Small intestine (tissue), 7 donors: ENCODE measurements at regions not wholly inside any gene's neighbourhood (a gene's known extent, or its start where the extent isn't known, plus 50 kb on each side); places are given as distances from the start of the nearest gene placed in this dataset.
A peak's percentile ranks its signal among the peaks of the same experiment; 100 is the strongest.

Source experiments
- DNase-seq, 2 donors: peaks; one replicate each; pipeline versions ENCODE4 v3.0.0 to v3.0.0-alpha.2; 2013
- FAIRE-seq: peaks from 2 replicates; lab custom pipeline; 2012; peaks lifted over from hg19 to GRCh38; lab: Jason Lieb, UNC
- H3K27ac ChIP-seq, 3 donors: one replicate each; pipeline ENCODE4 v1.5.1; 2013; ENCODE audit warnings: low read length in 2 of 3, mild to moderate bottlenecking in 2 of 3, control low read depth in 1 of 3, inconsistent platforms in 1 of 3, low read depth in 1 of 3, moderate library complexity in 1 of 3
- H3K27me3 ChIP-seq, 3 donors: one replicate each; pipeline ENCODE4 v1.6.1; 2013; ENCODE audit warnings: low read length in 3 of 3, inconsistent platforms in 1 of 3; ENCODE audit not compliant: control insufficient read depth in 3 of 3, insufficient read depth in 3 of 3
- H3K36me3 ChIP-seq, 3 donors: one replicate each; pipeline ENCODE4 v1.6.1; 2013; ENCODE audit warnings: low read length in 3 of 3, inconsistent platforms in 1 of 3, low read depth in 1 of 3, mild to moderate bottlenecking in 1 of 3, moderate library complexity in 1 of 3; ENCODE audit not compliant: control insufficient read depth in 3 of 3, insufficient read depth in 2 of 3
- H3K4me1 ChIP-seq, 3 donors: one replicate each; pipeline ENCODE4 v1.6.1; 2013; ENCODE audit warnings: low read length in 2 of 3, inconsistent platforms in 1 of 3, low read depth in 1 of 3, mild to moderate bottlenecking in 1 of 3, moderate library complexity in 1 of 3; ENCODE audit not compliant: control insufficient read depth in 3 of 3, insufficient read depth in 2 of 3
- H3K4me3 ChIP-seq, 3 donors: one replicate each; pipeline ENCODE4 v1.5.1; 2013; ENCODE audit warnings: low read length in 3 of 3, control low read depth in 1 of 3, inconsistent platforms in 1 of 3, low read depth in 1 of 3, mild to moderate bottlenecking in 1 of 3, moderate library complexity in 1 of 3
- H3K9me3 ChIP-seq, 2 donors: one replicate each; pipeline ENCODE4 v1.6.1; 2013; ENCODE audit warnings: low read depth in 1 of 2, low read length in 1 of 2; ENCODE audit not compliant: control insufficient read depth in 2 of 2, insufficient read depth in 1 of 2
- WGBS, 3 donors: extraction: QIAGEN DNeasy Blood & Tissue Kit; methylation state at CpG; one replicate each; pipeline ENCODE4 v1.1.7; 2013; 5-methylcytosine and 5-hydroxymethylcytosine counted together
- donor health status: healthy with polysubstance abuse.
- donor health status: control.
- donor health status: control.
- donor health status: Bipolar disorder and iron deficiency.
- donor health status: healthy.

DNA sequence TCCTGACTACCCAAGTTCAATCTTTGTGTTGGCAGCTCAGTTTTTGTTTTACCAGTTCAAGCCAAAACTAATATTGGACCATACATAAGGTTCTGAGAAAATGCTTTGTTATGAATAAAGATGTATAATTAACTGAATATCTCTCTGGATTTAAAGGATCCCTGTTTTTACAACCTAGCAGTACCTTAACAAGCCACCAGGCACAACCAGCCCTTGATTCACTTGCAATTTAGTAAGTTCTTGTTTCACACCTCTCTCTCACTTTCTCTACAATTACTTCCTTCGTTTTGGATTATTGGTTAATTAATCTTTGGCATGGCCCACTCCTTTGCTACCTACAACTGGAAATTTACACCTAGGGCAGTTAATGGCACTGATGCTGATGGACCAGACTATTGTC, 531.9 kb downstream of the SQOR start:
- no peak for FAIRE-seq
- 13 to 23% (median 15%) methylated on average over 1 of the region's 1 CpG for WGBS, 3 donors
- Histone ChIP-seq H3K4me3 (no peak overlapping the region), H3K27me3 (no peaks in the 10 kb centered on the region), H3K27ac (no peak overlapping the region), H3K36me3 (no peaks in the 10 kb centered on the region), H3K9me3 (no peaks in the 10 kb centered on the region), H3K4me1 (no peaks in the 10 kb centered on the region)
- no peak for DNase-seq

DNA sequence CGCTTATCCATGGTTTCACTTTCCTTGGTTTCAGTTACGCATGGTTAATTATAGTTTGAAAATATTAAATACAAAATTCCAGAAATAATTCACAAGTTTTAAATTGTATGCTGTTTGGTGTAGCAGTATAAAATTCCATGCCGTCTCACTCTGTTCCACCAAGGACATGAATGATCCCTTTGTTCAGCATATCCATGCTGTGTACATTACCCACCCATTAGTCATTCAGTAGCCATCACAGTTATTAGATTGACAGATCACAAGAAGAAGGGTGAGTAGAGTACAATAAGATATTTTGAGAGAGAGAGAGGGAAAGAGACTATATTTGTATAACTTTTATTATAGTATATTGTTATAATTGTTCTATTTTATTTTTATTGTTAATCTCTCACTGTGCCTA, 535.5 kb downstream of the SQOR start:
- WGBS, 3 donors = 88 to 89% (median 89%) methylated on average over 3 of the region's 3 CpGs
- Histone ChIP-seq H3K4me3 (no peak overlapping the region), H3K36me3 (no peaks in the 10 kb centered on the region), H3K4me1 (no peaks in the 10 kb centered on the region), H3K27me3 (no peaks in the 10 kb centered on the region), H3K27ac (no peak overlapping the region), H3K9me3 (no peaks in the 10 kb centered on the region)
- FAIRE-seq (no peak), DNase-seq (no peak)

DNA sequence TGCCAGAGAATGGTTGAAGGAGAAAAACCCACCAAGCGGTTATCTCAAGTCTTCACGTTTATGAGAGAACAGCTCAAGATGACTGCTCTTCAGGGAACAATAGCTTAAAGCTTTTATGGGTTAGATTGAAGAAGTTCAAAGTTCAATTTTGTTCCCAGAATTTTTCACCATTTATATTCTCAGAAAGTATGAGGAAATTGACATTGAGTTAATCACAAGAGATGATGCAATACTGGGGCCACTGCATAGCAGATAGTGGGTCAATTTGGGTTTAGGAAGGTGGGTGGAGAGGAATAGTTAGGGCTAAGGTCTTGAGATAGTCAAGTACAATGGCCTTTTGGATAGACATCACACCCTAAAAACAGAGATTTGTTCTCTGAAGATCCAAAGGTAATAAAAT, 539.3 kb downstream of the SQOR start:
- DNase-seq (peak in 1 of 2 donors; percentile 15), FAIRE-seq (no peak)
- Histone ChIP-seq H3K4me3 (no peak overlapping the region), H3K27me3 (no peaks in the 10 kb centered on the region), H3K9me3 (no peaks in the 10 kb centered on the region), H3K4me1 (no peaks in the 10 kb centered on the region), H3K36me3 (no peaks in the 10 kb centered on the region), H3K27ac (no peak overlapping the region)
- WGBS, 3 donors = 54 to 81% (median 69%) methylated on average over 2 of the region's 2 CpGs

DNA sequence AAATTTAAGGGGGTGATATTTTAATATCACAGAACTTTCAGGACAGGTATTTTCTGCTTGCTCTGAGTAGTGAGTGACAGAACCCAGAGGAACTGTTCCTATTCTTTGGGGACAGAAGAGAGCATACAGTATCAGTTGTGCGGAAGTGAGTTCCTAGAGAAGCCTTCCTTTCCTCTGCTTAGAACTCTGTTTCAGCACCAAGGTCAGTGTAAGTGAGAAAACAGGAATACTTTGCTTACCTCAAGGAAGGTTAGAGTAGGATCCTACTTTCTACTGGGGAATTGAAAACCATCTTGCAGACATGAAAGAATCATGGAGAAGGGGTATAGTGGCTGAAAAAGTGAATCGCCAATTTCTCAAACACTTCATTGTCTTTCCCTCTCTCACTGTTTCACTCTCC, 542.4 kb downstream of the SQOR start:
- H3K9me3 ChIP-seq = no peaks in the 10 kb centered on the region
- WGBS, 3 donors = 77 to 88% (median 87%) methylated on average over 2 of the region's 2 CpGs
- no peaks in the 10 kb centered on the region for H3K4me1 ChIP-seq
- no peaks in the 10 kb centered on the region for H3K36me3 ChIP-seq
- H3K27ac ChIP-seq = no peak overlapping the region
- H3K4me3 ChIP-seq = no peak overlapping the region
- DNase-seq = no peak
- no peak for FAIRE-seq
- no peaks in the 10 kb centered on the region for H3K27me3 ChIP-seq

DNA sequence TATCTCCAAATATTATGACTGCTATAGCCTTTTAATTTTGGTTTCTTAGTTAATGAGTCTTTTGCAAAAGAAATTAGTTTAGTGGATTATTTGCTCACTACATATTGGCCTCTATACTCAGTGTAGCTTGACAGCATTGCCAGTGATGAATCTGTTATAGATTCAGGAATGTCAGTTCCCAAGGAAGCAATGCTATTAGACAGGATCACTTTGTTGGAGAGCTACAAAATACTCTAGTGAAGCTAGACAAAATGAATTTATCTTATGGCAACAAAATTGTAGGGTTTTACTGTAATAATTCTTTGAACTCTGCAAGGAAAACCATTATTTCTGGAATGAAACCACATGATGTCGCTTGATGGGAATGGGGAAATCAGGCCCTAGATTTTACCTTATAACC, 543.3 kb downstream of the SQOR start:
- H3K9me3 ChIP-seq = peaks cover 0 to 4% of the 10 kb centered on the region in 2 donors
- no peak overlapping the region for H3K4me3 ChIP-seq
- no peak for DNase-seq
- H3K36me3 ChIP-seq = no peaks in the 10 kb centered on the region
- no peak overlapping the region for H3K27ac ChIP-seq
- no peaks in the 10 kb centered on the region for H3K27me3 ChIP-seq
- WGBS, 3 donors = 79 to 83% (median 83%) methylated on average over 1 of the region's 1 CpG
- no peaks in the 10 kb centered on the region for H3K4me1 ChIP-seq
- FAIRE-seq = no peak

DNA sequence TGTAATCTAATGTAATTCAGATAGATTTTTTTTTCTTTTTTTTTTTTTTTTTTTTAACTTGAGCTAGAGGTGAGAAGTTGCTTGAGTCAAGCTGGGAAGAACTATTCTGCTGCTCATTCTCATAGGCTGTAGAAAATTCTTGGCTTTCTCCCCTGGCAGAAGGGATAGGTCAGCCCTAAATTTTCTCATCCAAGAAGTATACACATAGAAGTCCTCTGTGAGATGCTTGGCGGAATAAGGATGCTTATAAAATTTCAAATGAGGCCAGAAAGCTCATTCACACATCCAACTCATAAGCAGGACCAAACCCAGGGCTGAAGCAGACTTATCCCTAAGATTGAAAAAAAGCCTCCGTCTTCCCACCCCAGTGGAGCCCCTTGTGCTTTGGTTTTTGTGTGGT, 572.5 kb downstream of the SQOR start:
- DNase-seq (no peak), FAIRE-seq (no peak)
- no peaks in the 10 kb centered on the region for H3K4me1 ChIP-seq
- H3K4me3 ChIP-seq = no peak overlapping the region
- 69 to 73% (median 73%) methylated on average over 2 of the region's 2 CpGs for WGBS, 3 donors
- H3K27me3 ChIP-seq = no peaks in the 10 kb centered on the region
- H3K36me3 ChIP-seq = no peaks in the 10 kb centered on the region
- H3K27ac ChIP-seq = no peak overlapping the region
- peaks cover 0 to 17% of the 10 kb centered on the region in 2 donors for H3K9me3 ChIP-seq

DNA sequence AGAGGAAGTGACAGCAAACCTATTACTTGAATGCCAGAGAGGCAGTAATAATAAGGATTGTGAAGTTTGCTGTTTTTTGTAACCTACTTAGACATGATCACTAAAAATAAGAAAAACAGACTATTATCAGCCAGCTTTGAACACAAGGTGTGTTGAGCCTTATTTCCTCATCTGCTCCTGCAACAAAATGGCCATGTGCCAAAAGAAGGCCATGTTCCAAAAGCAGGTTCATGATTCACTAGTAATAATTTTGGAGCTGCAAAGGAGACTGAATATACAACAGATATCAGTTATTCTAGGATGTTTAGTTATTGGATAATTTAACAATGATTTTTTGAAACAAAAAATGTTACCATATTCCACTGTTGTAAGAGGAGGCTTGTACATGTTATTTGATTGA, 578.7 kb downstream of the SQOR start:
- Histone ChIP-seq H3K27me3 (no peaks in the 10 kb centered on the region), H3K4me3 (no peak overlapping the region)
- FAIRE-seq = no peak

DNA sequence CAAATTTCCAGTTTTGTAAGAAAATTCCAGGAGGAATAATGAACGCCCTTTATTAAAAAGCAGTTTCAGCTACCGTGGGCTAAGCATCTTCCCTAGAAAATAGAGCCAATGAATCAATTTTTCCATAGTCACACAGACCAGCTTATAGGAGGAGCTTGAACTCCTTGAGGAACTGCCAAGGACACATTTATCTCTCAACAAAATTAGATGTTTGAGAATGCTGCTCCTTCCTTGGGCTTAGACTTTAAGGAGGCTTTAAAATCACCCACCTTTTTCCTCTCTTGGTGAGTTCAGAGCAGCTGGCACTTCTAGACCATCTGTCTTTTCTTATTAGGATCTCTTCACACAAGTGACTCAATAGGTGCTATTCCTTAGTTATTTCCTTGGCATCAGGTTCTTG, 588.0 kb downstream of the SQOR start:
- H3K36me3 ChIP-seq = no peaks in the 10 kb centered on the region
- H3K27me3 ChIP-seq = no peaks in the 10 kb centered on the region
- DNase-seq (no peak), FAIRE-seq (no peak)
- WGBS, 3 donors = 67 to 82% (median 75%) methylated on average over 2 of the region's 2 CpGs
- no peak overlapping the region for H3K27ac ChIP-seq
- no peaks in the 10 kb centered on the region for H3K4me1 ChIP-seq
- no peak overlapping the region for H3K4me3 ChIP-seq
- H3K9me3 ChIP-seq = no peaks in the 10 kb centered on the region

More for the DNA sequence above, 578.7 kb downstream of the SQOR start:
- DNase-seq = no peak
- Histone ChIP-seq H3K4me1 (no peaks in the 10 kb centered on the region), H3K27ac (no peak overlapping the region), H3K9me3 (peaks cover 0 to 7% of the 10 kb centered on the region in 2 donors), H3K36me3 (no peaks in the 10 kb centered on the region)

DNA sequence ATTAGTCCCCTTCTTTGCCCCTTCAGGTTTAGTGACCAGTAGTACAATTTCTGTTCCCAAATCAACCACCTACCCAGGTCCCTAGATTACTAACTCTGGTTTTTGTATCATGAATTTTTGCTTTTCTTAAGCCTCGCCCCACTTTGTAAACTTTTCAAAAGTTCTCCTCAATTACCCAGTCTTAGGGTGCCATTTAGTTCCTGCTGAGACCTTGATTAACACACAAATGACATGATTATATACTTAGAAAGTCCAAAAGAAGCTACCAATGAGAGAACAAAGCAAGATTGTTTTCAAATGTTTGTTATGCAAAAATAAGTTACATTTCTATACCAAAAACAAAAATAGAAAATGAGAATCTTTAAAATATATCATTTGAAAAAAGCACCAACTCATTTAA, 594.4 kb downstream of the SQOR start:
- Histone ChIP-seq H3K4me1 (no peaks in the 10 kb centered on the region), H3K27me3 (no peaks in the 10 kb centered on the region), H3K9me3 (no peaks in the 10 kb centered on the region), H3K4me3 (no peak overlapping the region), H3K27ac (no peak overlapping the region), H3K36me3 (no peaks in the 10 kb centered on the region)
- DNase-seq (no peak), FAIRE-seq (no peak)
- 13 to 68% (median 48%) methylated on average over 1 of the region's 1 CpG for WGBS, 3 donors
